GM18517 (cell line): ENCODE measurements at regions not wholly inside any gene's neighbourhood (a gene's known extent, or its start where the extent isn't known, plus 50 kb on each side); places are given as distances from the start of the nearest gene placed in this dataset.

ENCODE experiments used
- ATAC-seq: cut with Tn5 transposase; IDR thresholded peaks from one replicate; pipeline ENCODE4 v1.9.1; 2021; ENCODE audit warnings: mild to moderate bottlenecking, moderate library complexity; ENCODE audit not compliant: unreplicated experiment

DNA sequence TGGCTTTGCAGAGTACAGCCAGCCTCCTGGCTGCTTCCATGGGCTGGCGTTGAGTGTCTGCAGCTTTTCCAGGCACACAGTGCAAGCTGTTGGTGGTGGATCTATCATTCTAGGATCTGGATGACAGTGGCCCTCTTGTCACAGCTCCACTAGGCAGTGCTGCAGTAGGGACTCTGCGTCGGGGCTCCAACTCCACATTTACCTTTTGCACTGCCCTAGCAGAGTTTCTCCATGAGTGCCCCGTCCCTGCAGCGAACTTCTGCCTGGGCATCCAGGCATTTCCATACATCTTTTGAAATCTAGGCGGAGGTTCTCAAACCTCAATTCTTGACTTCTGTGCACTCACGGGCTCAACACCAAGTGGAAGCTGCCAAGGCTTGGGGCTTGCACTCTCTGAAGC lies 1697.3 kb upstream of the MIR17HG start:
- no peak for ATAC-seq

DNA sequence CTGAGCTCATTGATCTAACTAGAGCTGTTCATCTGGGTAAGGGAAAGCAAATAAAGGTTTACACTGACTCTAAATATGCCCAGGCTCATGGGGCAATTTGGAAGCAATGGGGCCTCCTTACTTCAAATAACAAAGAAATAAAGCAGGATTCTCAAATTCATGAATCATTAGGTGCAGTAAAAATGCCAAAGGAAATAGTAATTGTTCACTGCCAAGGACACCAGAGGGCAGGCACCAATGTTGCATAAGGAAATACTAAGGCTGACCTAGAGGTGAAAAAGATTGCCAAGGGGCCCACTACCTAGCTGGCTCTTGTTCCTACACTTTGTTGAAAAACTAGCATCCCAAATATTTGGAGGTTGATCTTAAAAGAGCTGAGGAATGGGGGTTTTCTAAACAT lies 1686.7 kb upstream of the MIR17HG start:
- no peak for ATAC-seq

DNA sequence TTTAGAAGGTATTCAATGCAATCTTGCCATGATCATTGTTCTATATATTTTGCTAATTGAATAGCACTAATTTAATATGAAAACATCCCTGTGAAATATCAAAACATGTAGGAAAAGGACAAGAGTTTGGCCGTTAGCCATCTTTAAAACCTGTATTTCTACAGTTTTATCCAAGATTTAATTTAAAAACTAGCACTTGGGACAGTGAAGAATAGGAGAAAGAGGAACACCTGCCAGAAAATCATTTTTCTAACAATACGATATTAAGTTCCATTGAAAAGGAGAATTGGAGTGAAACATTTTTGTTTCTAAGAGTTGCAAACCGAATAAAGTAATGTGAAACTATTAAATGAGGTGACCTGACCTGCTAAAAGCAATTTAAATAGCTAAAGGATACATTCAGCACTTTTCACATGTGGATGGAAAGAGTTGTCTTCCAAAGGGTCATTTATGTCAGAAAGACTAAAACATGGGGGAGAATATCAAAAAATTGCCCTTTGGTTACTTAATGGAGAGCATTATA lies 1673.6 kb upstream of the MIR17HG start:
- no peak for ATAC-seq

DNA sequence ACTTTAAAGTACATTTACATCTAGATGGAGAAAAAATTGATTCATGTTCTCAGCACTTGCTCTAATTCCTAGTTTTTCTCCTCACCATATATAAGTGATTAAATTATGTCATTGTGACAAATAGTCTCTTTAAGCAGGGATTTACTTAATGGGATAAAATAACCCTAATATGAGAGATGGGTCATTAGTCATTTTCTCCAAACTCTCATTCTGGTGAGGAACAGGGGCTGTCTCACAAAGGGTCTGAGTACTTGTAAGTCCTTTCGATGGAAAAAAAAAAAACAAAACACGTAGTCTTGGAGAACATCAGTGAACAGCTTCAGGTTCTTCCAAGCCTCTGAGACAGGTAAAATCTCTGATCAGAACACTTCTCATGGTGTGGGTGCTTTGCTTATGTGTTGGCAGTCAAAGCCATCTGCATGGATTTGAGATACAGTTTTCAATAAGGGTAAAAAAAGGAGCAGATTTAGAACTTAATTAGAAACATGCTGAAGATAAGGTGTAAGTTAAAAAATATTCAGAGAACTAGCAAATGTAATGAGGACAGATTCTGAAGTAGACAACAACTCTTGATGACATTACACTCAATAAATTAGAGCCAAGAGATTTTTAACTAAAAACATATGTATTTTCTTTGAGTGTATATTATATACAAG lies 1668.9 kb upstream of the MIR17HG start:
- no peak for ATAC-seq

DNA sequence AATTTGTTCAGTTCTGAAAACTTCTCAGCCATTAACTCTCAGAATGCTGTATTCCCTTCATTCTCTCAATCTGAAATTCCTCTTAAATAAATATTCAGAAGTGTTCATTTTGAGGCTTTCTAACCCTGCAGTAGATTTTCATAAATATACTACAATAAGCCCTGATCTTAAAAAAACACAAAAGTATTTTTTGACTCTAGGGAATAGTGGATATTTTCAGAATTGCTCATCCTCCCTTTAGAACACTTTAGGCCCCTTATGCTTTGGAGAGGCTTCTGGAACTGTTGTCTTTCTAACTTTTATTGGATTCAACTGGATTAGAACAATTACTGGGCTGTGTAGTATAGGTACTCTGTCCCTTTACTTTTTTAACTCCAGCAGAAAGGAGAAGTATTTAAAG lies 1662.6 kb upstream of the MIR17HG start:
- no peak for ATAC-seq

DNA sequence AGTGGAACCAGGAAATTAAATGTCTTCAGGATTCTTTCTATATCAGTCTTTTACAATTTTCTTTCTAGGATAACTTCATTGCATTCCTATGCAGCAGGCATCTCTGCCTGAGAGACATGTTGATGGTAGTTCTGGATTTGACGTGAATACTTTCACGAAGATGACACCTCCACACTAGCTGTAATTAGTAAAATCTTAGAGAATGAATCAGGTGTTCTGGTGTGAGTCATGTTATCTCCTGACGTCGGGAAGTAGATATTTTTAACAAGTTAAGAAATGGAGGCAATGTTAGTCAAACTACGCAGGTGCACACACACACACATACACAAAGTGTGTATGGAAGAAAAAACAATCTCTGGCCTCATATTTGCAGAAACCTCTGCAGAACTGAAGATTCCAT lies 1661.3 kb upstream of the MIR17HG start:
- ATAC-seq: no peak

DNA sequence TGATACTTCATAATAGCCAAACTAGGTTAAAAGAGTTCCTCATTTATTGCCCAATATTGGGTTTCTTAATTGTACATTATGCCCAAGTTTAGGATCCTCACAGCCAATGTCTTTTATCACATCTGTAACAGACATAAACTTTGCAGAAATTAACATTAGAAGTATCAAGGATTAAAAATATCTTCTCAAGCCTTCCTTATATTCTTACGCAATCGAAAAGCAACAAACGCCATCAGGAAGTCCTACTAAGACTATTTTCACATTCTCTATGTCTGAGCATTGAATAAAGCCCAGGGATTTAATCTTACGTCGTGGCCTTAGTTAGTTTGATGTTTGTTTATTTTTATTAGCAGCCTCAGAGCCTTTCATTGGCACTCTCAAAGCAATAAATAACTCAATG lies 1660.4 kb upstream of the MIR17HG start:
- no peak for ATAC-seq

DNA sequence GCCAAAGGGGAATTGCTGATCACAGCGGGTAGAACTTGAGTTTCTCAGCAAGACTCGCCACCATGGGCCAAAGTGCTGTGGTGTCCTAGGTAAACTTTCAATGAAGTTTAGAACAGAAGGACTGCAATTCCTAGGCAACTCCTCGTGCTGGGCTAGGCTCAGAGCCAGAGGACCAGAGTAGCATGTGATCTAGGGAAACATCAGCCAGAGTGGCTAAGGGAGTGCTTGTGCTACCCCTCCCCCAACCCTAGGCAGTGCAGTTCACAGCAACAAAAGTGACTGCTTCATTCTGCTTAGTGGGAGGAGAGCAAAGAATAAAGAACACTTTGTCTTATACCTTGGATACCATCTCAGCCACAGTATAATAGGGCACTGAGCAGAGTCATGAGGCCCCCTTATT lies 1658.6 kb upstream of the MIR17HG start:
- no peak for ATAC-seq

DNA sequence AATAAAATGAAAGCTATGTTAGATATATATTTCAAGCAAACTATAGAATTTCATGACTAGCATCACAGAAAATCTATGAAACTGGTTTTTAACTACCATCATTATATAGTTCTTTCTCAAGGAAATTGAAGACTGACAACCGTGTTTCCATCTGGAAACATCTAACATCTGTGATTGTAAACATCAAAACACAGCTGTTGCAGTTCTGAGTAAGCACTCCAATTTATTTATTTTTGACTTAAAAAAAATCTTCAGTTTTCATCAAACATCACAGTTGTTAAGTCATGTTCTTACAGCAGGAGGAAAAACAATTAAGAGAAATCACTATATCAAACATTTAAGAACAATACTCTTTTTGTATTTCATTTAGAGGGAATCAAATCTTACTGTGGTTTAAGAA lies 1653.0 kb upstream of the MIR17HG start:
- no peak for ATAC-seq

DNA sequence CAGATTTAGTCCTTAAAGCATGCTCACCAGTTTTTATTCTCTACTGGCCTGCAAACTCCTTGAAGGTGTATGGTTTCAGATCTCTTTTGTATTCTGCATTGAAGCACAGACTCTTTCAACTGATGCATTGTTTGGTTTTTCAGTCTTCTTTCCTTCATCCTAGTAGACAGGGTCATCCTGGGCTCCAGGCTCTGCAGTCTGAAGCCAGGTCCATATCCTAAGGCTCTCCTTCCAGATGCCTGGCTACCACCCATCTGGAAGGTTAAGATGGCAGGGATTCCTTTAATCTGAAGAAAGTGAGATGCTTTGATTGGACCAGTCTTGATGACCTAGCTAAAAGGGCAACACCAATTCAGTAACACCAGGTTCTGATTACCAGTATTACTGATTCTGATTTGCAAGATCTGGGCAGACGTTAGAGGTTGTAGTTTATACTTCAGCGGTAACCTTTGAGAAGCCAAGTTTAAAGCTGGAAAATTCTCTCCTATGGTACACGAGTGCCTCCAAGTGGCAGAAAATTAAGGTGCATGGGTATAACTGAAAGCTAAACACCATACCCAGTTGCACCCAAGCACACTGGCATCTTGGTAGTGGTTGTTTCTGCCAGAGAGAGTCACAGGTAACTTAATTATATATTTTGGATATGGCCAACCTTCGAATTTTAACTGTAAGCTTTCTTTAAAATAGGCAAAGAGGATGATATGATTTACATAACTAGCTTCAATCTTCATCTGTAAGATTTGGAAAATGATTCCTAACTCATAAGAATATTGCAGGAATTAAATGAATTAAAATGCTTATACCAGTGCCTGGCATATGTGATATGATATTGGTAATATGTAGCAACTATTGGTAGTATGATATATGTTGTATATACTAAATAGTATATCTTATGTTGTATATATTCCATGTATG lies 1651.9 kb upstream of the MIR17HG start:
- ATAC-seq: no peak

DNA sequence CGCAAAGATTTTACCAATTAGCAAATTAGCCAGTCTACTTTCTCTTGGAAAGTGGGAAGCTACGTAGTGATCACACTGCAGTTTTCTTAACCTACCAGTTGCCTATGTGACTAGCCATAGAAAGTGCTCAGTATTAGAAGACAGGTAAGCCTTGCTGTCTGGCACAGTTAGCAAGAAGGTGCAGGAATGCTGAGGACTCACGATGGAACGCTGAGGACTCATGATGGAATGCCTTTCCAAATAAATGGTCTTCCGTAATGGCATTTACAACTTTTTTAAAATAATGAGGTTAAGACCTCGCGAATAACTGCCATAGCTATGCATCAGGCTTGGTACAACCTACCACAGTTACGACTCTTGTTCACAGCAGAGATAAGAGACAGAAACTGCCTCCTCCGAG lies 1645.6 kb upstream of the MIR17HG start:
- no peak for ATAC-seq

DNA sequence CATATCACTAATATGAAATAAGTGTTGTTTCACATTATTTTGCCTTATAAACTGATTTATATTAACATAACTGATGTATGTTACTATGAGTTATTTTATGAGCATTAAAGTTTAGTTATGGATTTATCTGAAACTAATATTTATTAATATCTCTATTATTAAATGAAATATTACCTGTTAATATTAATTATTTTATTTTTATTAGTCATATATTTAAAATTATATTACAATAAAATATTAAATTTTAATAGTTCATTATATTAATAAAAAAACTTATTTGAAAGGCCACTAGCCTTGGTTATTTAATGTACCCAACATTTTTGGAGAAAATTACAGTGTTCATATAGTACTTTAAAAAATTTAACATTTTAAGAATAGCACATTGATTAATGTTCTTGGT lies 1643.4 kb upstream of the MIR17HG start:
- no peak for ATAC-seq

DNA sequence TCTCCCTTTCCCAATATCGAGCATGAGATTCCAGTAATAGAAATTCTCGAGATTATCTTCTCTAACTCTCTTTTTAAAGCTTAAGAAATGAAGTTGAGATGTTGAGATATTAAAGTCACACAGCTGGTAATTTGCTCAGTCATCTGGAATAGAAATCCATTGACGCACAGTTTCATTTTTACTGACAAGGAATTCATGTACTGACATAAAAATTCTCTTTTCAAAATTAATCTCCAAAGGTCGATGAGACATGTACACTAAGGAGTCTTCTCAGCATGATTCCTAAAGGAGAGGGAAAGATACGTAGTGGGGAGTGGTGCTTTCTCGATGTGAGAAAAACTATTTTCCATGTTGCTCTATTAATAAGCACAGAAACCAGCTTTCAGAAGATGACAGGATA lies 1639.5 kb upstream of the MIR17HG start:
- ATAC-seq: no peak

DNA sequence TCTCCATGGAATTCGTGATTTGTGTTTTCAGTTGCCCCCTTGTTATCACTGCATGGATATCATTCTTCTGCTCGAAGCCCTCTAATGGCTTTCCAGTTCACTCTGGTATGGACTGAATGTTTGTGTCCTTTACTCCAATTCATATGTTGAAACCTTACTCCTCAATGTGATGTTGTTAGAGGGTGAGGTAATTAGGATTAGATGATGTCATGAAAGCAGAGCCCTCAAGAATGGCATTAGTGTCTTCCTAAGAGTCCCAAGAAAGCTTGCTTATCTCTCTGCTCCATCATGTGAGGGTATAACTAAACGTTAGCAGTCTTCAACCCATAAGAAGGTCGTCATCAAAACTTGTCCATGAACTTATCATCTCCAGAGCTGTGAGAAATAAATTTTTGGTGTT lies 1626.3 kb upstream of the MIR17HG start:
- no peak for ATAC-seq

DNA sequence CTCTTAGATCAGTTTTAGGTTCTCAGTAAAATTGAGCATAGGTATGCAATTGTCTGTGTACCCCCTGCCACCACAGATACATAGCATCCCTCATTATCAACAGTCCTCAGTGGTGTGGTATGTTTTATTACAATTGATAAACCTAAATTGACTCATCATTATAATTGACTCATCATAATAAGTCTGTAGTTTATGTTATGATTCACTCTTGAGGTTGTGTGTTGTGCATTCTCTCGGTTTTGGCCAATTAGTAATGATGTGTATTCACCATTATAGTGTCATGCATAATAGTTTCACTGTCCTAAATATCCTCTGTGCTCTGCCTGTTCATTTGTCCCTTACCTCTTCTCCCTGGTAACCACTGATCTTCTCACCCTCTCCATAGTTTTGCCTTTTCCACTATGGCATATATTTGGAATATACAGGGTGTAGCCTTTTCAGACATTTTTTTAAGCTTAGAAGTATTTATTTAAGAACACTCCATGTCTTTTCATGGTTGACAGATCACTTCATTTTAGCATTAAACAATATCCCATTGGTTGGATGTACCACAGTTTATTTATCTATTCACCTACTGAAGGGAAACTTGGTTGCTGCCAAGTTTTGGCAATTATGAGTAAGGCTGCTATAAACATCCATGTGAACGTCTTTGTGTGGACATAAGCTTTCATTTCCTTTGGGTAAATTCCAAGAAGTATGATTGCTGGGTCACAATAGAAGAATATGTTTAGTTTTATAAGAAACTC lies 1620.6 kb upstream of the MIR17HG start:
- no peak for ATAC-seq

DNA sequence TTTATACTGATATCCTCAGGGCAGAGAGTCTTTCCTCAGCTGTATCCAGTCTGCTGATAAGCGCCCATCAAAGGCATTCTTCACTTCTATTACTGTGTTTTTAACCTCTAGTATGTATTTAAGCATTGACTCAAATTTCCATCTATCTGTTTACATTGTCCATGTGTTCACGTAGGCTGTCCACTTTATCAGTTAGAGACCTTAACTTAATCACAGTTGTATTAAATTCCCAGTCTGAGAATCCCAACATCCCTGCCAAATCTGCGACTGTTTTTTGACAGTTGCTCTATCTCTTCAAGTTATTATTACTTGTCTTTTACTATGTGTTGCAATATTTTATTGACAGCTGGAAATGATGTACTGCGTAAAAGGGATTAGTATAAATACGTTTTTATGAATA lies 1613.7 kb upstream of the MIR17HG start:
- ATAC-seq: no peak

DNA sequence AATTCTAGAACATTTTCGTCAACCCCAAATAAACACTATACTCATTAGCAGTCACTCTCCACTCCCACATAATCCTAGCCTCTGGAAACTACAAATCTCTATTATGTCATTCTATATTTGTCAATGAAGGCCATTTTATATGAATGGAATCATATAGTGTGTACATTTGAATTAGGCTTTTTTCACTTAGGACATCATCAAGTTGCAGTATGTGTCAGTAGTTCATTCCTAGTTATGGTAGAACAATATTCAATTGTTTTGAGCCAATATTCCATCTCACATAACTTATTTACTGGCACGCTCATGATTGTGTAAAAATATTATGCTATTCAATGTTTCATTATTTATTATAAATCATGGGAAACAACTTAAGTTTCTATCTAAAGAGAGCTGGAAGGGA lies 1610.4 kb upstream of the MIR17HG start:
- ATAC-seq: no peak

DNA sequence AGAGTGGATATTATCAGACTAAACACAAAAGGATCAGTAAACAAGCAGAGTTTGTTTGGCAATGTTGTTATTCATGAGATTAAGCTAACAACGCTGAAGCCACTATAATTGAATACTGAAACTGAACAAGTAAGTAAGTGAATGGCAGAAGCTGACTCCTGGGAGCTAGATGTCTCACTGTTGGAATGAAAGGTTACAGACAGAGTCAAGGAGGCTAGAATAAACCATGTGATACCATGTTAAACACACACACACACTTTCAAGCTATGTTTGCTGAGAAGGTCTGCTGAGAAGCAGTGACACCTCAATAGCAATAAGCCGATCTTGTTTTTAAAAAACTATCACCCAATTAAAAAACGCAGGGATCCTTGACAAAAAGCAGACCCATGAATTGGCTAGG lies 1609.4 kb upstream of the MIR17HG start:
- ATAC-seq: no peak

DNA sequence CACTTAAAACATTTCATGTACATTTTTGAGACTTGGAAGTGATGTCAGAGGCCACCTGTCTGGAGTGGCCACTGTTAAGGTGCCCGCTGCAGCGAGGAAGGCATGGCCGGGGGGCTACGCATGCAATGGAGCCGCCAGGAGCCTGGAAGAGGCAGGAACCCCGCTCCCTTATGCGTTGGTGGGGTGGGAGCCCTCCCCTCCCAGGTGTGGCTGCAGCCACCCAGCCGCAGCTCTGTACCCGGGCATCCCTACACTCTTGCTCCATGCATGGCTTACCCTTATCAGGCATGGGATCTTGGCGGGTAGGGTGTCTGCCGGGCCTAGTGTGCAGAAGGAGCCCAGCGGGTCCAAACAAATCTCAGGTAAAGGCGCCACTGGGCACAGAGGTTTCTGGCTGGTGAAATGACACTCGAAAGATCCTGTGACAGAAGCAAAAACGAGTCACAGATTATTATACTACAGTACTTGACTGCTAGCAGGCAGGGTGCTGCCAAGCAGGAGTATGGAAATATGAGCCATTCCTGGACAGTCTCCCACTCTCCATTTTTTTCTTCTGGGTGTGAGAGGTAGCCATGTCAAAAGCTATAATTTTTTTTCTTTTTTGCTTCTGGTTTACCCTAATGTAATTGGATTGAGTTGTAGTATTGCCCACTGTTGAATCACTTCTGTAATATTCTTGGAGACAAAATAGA lies 1606.3 kb upstream of the MIR17HG start:
- ATAC-seq: no peak

DNA sequence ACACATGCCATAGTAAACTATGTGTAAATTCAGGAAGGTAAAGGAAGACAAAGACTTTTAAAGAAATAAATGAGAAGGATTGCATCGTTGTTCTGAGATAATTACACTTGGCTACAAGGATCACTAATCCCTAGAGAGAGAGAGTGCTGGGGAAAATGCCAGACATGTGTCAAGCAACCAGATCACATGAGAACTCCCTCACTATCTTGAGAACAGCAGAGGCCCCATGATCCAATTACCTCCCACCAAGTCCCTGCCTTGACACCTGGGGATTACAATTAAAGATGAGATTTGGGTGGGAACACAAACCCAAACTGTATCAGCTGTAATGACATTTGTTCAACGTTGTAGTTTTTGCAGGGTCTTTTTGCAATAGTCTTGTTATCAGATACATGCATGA lies 1600.9 kb upstream of the MIR17HG start:
- ATAC-seq: no peak

DNA sequence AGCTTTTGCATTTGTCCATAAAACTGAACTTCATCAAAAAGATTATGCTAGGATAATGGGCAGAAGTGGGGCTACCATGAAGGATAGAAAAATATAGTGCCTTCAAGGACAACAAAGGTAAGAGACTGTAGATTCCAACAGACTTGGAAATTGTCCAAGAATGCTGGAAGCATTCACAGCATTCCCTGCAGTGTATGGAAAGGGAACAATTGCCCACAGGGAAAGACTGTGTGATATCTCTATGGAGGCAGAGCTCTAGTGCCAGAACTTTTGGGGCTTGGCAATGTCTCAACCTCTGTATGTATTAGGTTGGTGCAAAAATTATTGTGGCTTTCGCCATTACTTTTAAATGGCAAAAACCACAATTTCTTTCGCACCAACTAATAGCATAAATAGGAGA lies 1598.8 kb upstream of the MIR17HG start:
- ATAC-seq: no peak
